ENCODE measurements at regions not wholly inside any gene's neighbourhood (a gene's known extent, or its start where the extent isn't known, plus 50 kb on each side); places are given as distances from the start of the nearest gene placed in this dataset.

DNA sequence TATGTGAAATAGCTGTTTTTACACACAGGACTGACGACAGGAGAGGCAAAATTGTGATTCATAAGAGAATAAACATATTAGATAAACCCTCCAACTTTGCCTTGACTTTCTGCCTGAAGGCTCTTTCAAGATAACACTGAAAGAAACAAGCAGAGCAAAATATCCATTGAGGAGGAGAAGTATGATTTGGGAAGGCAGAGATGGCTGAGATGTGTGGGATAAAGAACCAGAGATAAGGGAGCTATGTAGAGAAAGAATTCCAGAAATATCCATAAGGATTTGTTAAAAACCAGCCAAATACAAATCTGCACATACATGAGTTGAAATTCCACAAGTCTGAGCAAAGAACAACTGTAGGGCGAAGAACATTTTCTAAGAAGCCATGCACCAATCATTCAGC, 1064.7 kb downstream of the PLA2G4A start:
- Mint-ChIP-seq H3K9me3 (ENCODE audit: low read depth) (no peaks in the 10 kb centered on the region), H3K27ac (ENCODE audit: unreplicated experiment) (no peak overlapping the region), H3K36me3 (ENCODE audit: low read depth) (no peaks in the 10 kb centered on the region), H3K27me3 (ENCODE audit: low read depth) (no peaks in the 10 kb centered on the region), H3K4me1 (ENCODE audit: low read depth) (no peaks in the 10 kb centered on the region), H3K4me3 (ENCODE audit: unreplicated experiment) (no peak overlapping the region)
- no peak for DNase-seq (ENCODE audit: low spot score)
- TF ChIP-seq, protein P1, sequence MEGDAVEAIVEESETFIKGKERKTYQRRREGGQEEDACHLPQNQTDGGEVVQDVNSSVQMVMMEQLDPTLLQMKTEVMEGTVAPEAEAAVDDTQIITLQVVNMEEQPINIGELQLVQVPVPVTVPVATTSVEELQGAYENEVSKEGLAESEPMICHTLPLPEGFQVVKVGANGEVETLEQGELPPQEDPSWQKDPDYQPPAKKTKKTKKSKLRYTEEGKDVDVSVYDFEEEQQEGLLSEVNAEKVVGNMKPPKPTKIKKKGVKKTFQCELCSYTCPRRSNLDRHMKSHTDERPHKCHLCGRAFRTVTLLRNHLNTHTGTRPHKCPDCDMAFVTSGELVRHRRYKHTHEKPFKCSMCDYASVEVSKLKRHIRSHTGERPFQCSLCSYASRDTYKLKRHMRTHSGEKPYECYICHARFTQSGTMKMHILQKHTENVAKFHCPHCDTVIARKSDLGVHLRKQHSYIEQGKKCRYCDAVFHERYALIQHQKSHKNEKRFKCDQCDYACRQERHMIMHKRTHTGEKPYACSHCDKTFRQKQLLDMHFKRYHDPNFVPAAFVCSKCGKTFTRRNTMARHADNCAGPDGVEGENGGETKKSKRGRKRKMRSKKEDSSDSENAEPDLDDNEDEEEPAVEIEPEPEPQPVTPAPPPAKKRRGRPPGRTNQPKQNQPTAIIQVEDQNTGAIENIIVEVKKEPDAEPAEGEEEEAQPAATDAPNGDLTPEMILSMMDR (IDR thresholded peaks at IDR 0.05), result no peak

DNA sequence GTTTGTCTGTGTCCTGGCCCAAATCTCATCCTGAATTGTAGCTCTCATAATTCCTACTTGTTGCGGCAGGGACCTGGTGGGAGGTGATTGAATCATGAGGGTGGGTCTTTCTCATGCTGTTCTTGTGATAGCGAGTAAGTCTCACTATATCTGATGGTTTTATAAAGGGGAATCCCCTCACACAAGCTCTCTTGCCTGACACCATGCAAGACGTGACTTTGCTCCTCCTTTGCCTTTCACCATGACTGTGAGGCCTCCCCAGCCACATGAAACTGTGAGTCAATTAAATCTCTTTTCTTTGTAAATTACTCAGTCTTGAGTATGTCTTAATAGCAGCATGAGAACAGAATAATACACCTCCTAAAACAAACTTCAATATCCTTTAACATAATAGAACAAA, 1065.6 kb downstream of the PLA2G4A start:
- Mint-ChIP-seq H3K4me1 (ENCODE audit: low read depth) (no peaks in the 10 kb centered on the region), H3K27ac (ENCODE audit: unreplicated experiment) (no peak overlapping the region), H3K27me3 (ENCODE audit: low read depth) (no peaks in the 10 kb centered on the region), H3K9me3 (ENCODE audit: low read depth) (no peaks in the 10 kb centered on the region), H3K36me3 (ENCODE audit: low read depth) (no peaks in the 10 kb centered on the region), H3K4me3 (ENCODE audit: unreplicated experiment) (no peak overlapping the region)
- DNase-seq (ENCODE audit: low spot score), result no peak
- TF ChIP-seq, protein P1 (IDR thresholded peaks at IDR 0.05), result no peak

DNA sequence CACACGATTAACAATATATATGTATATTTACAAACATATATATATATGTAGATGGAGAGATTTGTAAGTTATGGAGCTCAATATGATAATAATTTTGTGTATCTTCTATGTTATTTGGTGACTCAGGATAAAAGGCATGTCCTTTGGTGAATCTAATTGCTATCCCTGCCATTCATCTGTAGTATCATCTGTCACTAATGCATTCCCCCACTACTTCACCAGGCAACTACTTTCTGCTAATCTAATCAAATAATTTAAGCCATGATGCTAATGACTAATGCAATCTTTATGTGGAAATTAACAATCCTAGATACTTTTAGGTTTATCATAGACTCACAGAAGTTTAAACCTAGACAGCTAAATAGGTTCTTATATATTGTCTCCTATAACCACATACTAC, 1074.5 kb downstream of the PLA2G4A start:
- DNase-seq (ENCODE audit: low spot score), result no peak
- Mint-ChIP-seq H3K4me3 (ENCODE audit: unreplicated experiment) (no peak overlapping the region), H3K27me3 (ENCODE audit: low read depth) (peaks cover 5% of the 10 kb centered on the region)

DNA sequence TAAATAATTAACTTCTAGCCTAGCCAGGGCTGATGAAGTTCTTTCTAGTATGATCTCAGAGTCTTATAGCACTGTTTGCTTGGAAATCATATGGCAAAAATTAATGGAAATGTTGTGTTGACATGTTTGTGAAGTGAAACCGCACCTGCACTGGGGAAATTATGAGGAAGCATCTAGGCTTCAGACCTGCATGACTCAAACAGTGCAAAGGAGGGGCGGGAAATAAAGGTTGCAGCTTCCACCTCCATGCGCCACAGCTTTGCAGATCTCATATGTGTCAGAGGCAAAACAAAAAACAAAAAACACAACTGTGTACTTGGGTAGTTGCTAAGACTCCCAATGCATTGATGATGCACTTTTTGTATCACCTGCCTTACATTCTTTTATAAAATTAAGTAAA, 1080.6 kb downstream of the PLA2G4A start:
- H3K4me1 Mint-ChIP-seq (ENCODE audit: low read depth), result no peaks in the 10 kb centered on the region
- H3K36me3 Mint-ChIP-seq (ENCODE audit: low read depth), result no peaks in the 10 kb centered on the region
- no peaks in the 10 kb centered on the region for H3K9me3 Mint-ChIP-seq (ENCODE audit: low read depth)
- no peak overlapping the region for H3K27ac Mint-ChIP-seq (ENCODE audit: unreplicated experiment)
- H3K27me3 Mint-ChIP-seq (ENCODE audit: low read depth), result peaks cover 4% of the 10 kb centered on the region
- H3K4me3 Mint-ChIP-seq (ENCODE audit: unreplicated experiment), result no peak overlapping the region
- no peak for DNase-seq (ENCODE audit: low spot score)
- TF ChIP-seq, protein P1 (IDR thresholded peaks at IDR 0.05), result no peak

More for the DNA sequence above, 1074.5 kb downstream of the PLA2G4A start:
- no peaks in the 10 kb centered on the region for H3K9me3 Mint-ChIP-seq (ENCODE audit: low read depth)
- TF ChIP-seq, protein P1 (IDR thresholded peaks at IDR 0.05), result no peak
- H3K36me3 Mint-ChIP-seq (ENCODE audit: low read depth), result no peaks in the 10 kb centered on the region
- no peaks in the 10 kb centered on the region for H3K4me1 Mint-ChIP-seq (ENCODE audit: low read depth)
- no peak overlapping the region for H3K27ac Mint-ChIP-seq (ENCODE audit: unreplicated experiment)

DNA sequence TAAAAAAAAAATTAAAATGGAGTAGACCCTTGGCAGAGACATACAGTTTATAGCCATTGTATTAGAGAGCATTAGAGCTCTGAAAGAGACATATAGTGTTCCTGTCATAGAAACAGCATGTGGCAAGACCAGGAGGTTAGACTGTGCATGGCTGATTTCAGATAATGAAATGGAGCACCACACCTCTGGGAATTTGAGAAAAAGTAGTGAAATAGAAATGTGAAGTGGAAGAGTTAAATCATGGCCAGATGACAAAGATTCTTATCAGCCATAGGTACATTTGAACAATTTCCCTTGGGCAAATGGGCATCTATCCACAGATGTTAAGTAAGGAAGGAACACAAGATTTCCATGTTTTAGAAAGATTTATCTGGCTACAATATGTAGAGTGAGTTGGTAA, 1083.1 kb downstream of the PLA2G4A start:
- Mint-ChIP-seq H3K36me3 (ENCODE audit: low read depth) (no peaks in the 10 kb centered on the region), H3K9me3 (ENCODE audit: low read depth) (no peaks in the 10 kb centered on the region), H3K27ac (ENCODE audit: unreplicated experiment) (no peak overlapping the region), H3K4me1 (ENCODE audit: low read depth) (no peaks in the 10 kb centered on the region), H3K27me3 (ENCODE audit: low read depth) (peaks cover 4% of the 10 kb centered on the region), H3K4me3 (ENCODE audit: unreplicated experiment) (no peak overlapping the region)
- no peak for DNase-seq (ENCODE audit: low spot score)
- TF ChIP-seq, protein P1 (IDR thresholded peaks at IDR 0.05), result no peak

All from chondrocyte (in vitro differentiated cells).